GM18858 (cell line): ENCODE measurements at regions not wholly inside any gene's neighbourhood (a gene's known extent, or its start where the extent isn't known, plus 50 kb on each side); places are given as distances from the start of the nearest gene placed in this dataset.
"Not testable (repeated sequence)": the region's sequence is repeated elsewhere in the genome, so short reads cannot be mapped to it uniquely, and the experiment has no call there.

ENCODE experiments used
- ATAC-seq: cut with Tn5 transposase; IDR thresholded peaks from one replicate; pipeline ENCODE4 v1.9.1; 2021; ENCODE audit not compliant: unreplicated experiment

GRCh38 chr6:51463321-51463720 is 624.1 kb downstream of the PKHD1 start:
- ATAC-seq = no peak

GRCh38 chr6:51464956-51465355 is 622.5 kb downstream of the PKHD1 start:
- ATAC-seq = no peak

- no peak for ATAC-seq
Observed at GRCh38 chr6:51466427-51466826, 621.0 kb downstream of the PKHD1 start.

GRCh38 chr6:51467231-51467952 is 620.0 kb downstream of the PKHD1 start:
- ATAC-seq = no peak

- no peak for ATAC-seq
Observed at GRCh38 chr6:51468704-51469103, 618.7 kb downstream of the PKHD1 start.

- no peak for ATAC-seq
Observed at GRCh38 chr6:51472745-51473487, 614.5 kb downstream of the PKHD1 start.

- no peak for ATAC-seq
Observed at GRCh38 chr6:51474022-51474975, 613.1 kb downstream of the PKHD1 start.

GRCh38 chr6:51477711-51478311 is 609.6 kb downstream of the PKHD1 start:
- ATAC-seq = no peak

- ATAC-seq = no peak
Observed at GRCh38 chr6:51479296-51479695, 608.1 kb downstream of the PKHD1 start.

GRCh38 chr6:51480040-51480439 is 607.4 kb downstream of the PKHD1 start:
- no peak for ATAC-seq

- not testable (repeated sequence) for ATAC-seq
Observed at GRCh38 chr6:51485869-51486268, 601.5 kb downstream of the PKHD1 start.

- no peak for ATAC-seq
Observed at GRCh38 chr6:51487937-51488336, 599.5 kb downstream of the PKHD1 start.

- ATAC-seq = no peak
Observed at GRCh38 chr6:51489133-51489532, 598.3 kb downstream of the PKHD1 start.

- ATAC-seq = no peak
Observed at GRCh38 chr6:51490101-51490500, 597.3 kb downstream of the PKHD1 start.

- ATAC-seq = no peak
Observed at GRCh38 chr6:51494342-51494741, 593.1 kb downstream of the PKHD1 start.

GRCh38 chr6:51495096-51495495 is 592.3 kb downstream of the PKHD1 start:
- no peak for ATAC-seq

- ATAC-seq = no peak
Observed at GRCh38 chr6:51495610-51496396, 591.6 kb downstream of the PKHD1 start.

- no peak for ATAC-seq
Observed at GRCh38 chr6:51502996-51503395, 584.4 kb downstream of the PKHD1 start.

- no peak for ATAC-seq
Observed at GRCh38 chr6:51505434-51505833, 582.0 kb downstream of the PKHD1 start.

GRCh38 chr6:51509597-51509996 is 577.8 kb downstream of the PKHD1 start:
- no peak for ATAC-seq
